ENCODE measurements at regions not wholly inside any gene's neighbourhood (a gene's known extent, or its start where the extent isn't known, plus 50 kb on each side); places are given as distances from the start of the nearest gene placed in this dataset.

- DNase-seq, result no peak
These were observed 315.0 kb downstream of the DHX35 start for GRCh38 chr20:39277185-39277584.

DNA sequence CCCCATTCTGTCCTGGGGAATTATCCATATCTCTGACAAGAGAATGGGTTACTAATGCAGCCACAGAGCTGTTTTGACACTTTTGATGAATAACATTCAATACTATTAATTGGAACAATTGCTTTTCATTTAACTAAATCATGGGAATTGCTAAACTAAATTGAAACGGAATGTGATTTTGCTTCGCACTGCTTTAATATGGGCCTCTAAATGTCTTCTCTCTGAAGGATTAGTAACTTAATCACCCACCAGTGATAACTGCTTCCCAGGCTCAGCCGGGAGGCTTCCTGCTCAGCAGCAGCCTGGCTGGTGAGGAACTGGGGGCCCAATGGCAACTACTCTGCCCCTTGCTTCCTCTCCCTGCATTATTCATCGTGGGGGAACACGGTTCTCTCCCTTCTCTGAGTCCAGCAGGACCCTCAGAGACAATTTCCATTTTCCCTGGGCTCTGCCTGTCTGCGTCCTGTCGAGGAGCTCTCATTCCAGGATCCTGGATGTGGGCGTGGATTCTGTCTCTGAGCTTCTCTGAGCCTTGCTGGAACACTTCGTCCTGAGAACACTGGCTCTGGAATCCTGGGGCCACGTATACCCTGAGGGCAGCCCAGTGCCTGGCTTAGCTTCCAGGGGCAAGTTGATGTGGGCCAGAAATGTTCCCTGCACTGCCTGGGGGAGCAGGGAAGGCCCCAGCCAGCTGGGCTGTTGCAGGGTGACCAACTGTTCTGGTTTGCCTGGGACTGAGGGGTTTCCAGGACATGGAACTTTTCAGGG is 308.9 kb downstream of the DHX35 start:
- DNase-seq, result no peak

DNA sequence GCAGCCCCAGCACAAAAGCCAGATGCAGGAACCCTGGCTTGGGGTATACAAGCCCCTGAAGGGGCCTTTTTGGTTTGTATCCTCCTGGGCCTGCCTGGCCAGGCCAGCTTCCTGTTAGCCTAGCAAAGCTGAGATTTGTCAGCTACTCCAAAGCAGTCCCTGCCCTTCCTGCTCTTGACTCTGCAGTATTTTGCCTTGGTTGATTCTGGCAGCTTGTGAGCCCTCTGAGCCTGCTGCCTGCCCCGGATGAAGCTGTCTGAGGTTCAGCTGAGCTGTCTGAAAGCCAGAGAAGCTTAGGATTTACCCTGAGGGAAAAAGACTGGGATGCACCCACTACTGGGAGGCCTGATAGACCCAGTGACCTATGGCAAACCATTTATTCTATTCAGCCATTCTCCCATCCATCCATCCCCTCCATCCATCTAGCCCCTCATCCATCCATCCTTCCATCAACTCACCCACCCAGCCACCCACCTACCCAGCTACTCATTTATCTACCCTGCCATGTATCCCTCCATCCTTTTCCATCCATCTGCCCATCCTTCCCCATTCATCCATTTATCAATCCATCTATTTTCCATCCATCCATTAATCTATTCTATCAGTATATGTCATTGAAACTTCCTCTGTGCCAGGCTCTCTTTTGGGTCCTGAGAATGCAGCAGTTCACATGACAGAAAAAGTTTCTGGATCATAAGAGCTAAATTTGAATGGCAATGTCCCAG is 307.5 kb downstream of the DHX35 start:
- DNase-seq, result no peak

DNA sequence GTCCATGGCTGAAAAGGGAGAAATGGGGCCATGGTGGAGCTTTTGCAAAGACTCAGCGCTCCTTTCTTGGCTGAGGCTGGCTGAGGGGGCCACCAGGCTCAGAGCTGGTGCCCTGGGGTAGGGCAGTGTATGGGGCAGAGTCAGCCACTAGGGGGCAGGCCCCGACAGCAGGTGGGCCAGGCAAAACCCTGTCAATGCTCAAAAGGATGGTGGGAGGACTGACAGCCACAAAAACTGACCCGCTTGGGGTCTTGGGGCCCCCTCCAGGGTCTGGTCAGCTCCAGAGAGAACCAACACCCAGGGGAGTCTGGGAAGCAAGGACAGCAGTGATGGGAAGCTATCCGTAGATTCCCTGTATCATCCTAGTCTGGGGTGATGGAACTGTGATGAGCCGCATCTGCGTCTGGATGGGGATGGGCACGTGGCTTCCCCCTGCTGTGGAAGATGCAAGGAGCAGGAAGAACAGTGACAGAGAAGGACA is 306.9 kb downstream of the DHX35 start:
- peak; percentile 6 for DNase-seq

- DNase-seq, result no peak
These were observed 306.4 kb downstream of the DHX35 start for GRCh38 chr20:39268491-39268951.

DNA sequence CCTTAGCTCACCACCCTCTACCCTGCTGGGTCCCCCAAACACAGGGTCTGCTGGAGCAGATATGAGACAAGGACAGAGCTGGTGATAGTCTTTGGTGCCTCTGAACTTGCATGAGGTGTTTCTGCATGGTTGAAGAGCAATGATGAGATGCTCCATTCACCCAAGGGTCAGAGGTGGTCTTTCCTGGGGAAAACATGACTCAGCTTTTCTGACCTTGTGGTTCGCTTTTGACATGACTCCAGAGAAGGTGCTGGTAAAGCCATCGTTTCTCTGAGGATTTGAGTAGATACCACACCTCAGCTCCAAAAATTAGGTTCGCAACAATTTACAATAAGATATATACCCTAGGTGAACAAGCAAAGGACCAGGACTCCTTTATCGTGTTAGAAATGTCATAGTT is 304.8 kb downstream of the DHX35 start:
- no peak for DNase-seq

DNA sequence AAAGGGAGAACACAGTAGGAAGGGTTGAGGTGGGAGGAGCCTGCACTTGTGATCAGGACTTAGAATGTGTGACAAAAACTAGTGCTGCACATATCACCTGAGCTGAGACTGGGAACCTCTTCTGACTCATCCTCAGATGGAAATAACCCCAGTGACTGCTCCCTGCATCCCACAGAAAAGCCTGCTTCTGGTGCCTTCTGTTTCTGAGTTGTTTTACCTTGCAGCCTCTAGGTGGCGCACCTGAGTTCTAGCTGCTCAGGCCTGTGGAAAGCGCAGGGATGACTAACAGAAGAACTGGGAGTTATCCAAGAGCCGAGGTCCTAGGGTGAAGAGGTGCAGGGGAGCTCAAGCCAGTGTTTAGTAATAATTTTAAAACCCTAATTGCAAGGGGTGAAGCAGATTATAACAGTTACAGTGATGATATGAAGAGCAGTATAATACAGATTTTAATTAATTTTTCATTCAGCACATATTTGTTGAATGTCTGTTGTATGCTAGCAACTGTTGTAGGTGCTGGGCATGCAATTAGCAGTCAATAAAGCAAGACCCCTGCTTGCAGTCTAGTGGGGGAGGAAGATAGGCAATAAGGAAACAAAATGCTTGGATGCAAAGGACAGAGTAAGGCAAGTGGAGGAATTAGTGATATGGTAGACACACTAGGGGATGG is 302.5 kb downstream of the DHX35 start:
- peak; percentile 27 for DNase-seq

- no peak for DNase-seq
These were observed 300.9 kb downstream of the DHX35 start for GRCh38 chr20:39263076-39263475.

GRCh38 chr20:39259808-39260207 is 297.7 kb downstream of the DHX35 start:
- DNase-seq, result no peak

- DNase-seq, result no peak
These were observed 297.1 kb downstream of the DHX35 start for GRCh38 chr20:39259010-39259803.

DNA sequence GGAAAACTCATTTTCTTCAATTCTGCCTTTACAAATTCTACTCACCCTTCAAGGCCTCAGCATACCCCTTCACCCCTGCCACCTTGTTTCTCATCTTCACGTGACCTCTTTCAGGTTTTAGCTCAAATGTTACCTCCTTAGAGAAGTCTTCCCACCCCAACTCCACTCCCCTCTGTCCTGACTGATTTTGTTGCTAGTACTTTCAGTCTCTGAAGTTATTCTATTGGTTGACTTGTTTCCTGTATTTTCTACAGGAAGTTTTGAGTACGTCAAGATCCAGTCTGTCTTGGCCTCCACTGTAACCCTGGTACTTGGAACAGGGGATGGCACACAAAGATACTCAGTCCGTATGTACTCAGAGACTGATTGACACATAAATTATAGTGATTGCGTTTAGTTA is 296.1 kb downstream of the DHX35 start:
- no peak for DNase-seq

DNA sequence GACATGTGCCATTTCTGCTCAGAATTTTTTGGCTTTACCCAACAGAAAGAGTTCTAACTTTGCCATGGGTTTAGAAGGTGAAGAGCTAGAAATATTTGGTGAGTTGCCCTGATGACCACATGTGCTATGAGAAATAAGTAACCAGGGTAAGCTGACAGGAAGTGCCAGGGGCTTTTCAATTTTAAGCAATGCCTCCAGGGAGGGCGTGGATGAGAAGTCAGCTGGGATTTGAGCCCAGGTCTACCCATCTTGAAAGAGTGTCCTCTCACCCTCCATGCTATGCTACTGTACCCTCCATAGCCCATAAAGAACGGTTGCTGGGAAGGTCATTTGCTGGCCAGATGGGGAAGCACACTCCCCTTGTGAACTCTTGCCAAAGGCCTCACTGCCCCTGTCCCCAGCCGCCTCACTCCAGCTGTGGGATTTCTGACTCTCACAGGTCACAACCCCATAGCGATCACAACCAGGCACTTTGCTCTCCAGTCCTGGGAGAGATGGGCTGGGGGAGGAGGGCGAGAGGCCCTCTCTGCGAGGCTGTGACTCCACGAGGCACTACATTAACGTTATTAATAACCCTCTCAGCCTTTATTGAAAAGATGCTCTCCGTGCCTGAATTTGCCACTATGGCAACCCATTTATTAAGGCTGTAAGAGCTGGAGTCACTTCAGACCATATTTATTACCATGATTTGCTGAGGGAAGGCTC is 291.1 kb downstream of the DHX35 start:
- no peak for DNase-seq

GRCh38 chr20:39252035-39252434 is 289.9 kb downstream of the DHX35 start:
- no peak for DNase-seq

DNA sequence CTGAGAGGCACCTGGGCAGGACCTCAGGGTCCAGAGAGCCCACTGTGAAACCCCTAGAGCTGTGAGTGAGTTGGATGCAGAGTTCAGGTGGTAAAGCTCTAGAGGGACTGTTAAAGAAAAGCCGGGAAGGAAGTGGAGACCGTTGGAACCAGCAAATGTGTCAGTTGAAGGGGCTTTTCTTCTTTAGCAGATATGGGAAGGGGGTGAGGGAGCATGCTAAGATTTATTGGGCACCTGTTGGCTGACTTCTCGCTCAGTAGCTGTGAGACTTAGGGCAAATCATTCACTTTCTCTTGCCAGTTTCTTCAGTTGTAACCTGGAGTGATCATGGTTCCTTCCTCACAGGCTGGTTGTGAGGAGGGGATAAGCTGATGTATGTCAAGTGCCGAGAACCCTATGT is 287.7 kb downstream of the DHX35 start:
- DNase-seq, result no peak

DNA sequence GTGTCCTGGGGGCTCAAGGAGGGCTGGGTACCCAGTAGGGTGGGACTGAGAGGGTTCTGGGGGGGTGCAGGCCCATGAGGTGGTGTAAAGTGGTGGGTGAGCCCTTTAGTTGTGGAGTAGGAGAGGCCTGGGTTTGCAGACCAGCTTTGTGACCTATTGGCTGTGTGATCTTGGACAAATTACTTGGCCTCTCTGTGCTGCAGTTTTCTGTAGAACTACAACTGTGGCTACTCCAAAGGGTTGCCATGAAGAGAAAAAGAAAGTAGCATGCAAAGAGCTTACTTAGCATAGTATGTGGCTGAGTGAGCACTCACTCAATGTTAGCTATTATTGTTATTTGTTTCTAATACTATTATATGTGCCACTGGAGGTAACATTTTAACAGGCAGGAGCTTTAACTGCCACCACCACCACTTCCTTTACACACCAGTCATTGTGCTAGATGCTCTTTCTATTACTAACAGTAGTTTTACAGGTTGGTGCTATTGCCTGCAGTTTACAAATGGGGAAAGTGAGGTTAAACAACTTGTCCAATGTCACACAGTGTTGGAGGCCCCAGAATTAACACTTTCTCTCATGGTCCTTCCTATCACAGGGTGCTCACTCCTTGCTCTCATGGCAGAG is 286.8 kb downstream of the DHX35 start:
- no peak for DNase-seq

DNA sequence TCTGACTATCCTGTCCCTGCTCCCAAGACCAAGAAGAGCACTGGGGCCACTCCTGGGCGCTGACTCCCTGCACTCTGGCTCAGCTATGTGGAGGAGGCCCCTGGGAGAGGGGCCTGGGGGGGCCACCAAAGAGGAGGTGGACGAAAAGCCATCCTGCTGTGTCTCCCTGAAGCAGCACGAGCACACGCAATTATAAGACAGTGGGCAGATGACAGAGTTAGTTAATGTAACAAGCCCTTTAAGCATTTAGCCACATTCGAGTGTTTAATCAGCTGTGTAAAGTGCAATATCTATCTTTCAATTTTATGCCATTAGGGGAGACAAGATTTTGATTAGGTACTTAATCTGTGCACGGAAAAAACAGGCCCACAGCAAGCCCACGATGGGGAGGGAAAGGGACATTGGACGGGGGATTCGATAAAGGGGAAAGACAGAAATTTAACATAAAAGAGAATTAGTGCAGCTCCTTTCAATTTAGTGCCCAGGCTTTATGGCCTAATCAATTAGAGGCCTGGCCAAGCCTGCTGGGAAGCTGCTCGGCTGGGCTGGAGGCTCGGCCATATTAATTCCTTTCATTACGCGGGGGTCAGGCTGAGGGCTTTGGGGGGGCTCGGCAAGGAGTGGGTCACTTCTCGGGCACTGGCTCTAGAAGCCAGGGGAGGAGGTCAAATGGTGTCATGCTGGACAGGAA is 286.2 kb downstream of the DHX35 start:
- DNase-seq, result no peak

DNA sequence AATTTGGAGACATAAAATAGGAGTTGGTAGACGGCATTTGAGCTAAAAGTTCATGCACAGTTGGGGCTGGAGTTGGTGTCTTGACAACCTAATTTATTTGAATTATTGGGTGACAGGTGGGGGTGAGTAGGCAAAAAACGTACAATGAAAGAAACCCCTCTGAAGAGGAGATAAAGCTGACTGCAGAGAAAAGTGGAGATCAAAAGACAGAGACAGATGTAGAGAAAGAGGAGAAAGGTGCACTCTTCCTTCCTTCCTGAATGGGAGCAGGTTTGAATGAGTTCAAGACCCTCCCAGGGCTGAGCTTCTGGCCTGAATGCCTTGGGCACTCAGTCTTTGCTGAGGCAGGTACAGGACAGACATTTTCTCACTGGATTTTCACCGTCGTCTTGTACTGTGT is 284.3 kb downstream of the DHX35 start:
- no peak for DNase-seq

- no peak for DNase-seq
These were observed 283.7 kb downstream of the DHX35 start for GRCh38 chr20:39245685-39246311.

- DNase-seq, result no peak
These were observed 281.8 kb downstream of the DHX35 start for GRCh38 chr20:39243962-39244361.

DNA sequence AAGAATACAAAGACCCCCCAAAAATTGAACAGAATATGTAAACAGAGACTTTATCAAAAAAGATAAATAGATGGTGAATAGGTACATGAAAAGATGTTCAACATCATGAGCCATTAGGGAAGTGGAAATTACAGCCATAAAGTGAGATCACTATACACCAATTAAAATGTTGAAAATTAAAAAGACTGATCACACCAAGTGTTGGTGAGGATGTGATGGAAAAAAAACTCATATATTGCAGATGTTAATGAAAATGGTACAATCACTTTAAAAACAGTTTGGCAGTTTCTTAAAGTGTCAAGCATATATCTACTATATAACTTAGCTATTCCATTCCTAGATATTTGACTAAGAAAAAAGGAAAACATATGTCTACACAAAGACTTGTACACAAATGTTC is 280.5 kb downstream of the DHX35 start:
- DNase-seq, result no peak
